Aorta (tissue), 5 donors: ENCODE measurements at regions not wholly inside any gene's neighbourhood (a gene's known extent, or its start where the extent isn't known, plus 50 kb on each side); places are given as distances from the start of the nearest gene placed in this dataset.

Experiments
- ATAC-seq: fragments of 200-7000 bp; cut with Tn5 transposase; one replicate; pipeline ENCODE4 v1.9.1; 2022; ENCODE audit warnings: moderate library complexity; ENCODE audit not compliant: low FRiP score
- DNase-seq, 2 donors: peaks; one replicate each; pipeline ENCODE4 v3.0.0-alpha.2; 2020
- H3K27ac ChIP-seq, 2 donors: one replicate each; pipeline ENCODE4 v1.5.1; 2013; ENCODE audit warnings: low read length in 2 of 2, mild to moderate bottlenecking in 2 of 2, moderate library complexity in 2 of 2, control low read depth in 1 of 2, inconsistent platforms in 1 of 2, low read depth in 1 of 2
- H3K27me3 ChIP-seq, 2 donors: one replicate each; pipeline ENCODE4 v1.6.1; 2013; ENCODE audit warnings: control low read depth in 1 of 2, low read length in 1 of 2, mild to moderate bottlenecking in 1 of 2, moderate library complexity in 1 of 2; ENCODE audit not compliant: insufficient read depth in 2 of 2, control insufficient read depth in 1 of 2
- H3K36me3 ChIP-seq, 2 donors: one replicate each; pipeline ENCODE4 v1.6.1; 2013; ENCODE audit warnings: control low read depth in 1 of 2, low read length in 1 of 2, mild to moderate bottlenecking in 1 of 2; ENCODE audit not compliant: insufficient read depth in 2 of 2, control insufficient read depth in 1 of 2
- H3K4me1 ChIP-seq, 2 donors: one replicate each; pipeline ENCODE4 v1.6.1; 2013; ENCODE audit warnings: low read length in 2 of 2, control low read depth in 1 of 2, mild to moderate bottlenecking in 1 of 2, moderate library complexity in 1 of 2; ENCODE audit not compliant: insufficient read depth in 2 of 2, control insufficient read depth in 1 of 2
- H3K4me3 ChIP-seq, 2 donors: one replicate each; pipeline ENCODE4 v1.5.1; 2013; ENCODE audit warnings: low read length in 2 of 2, control low read depth in 1 of 2, mild to moderate bottlenecking in 1 of 2
- H3K9me3 ChIP-seq: one replicate; pipeline ENCODE4 v1.6.1; 2013; ENCODE audit warnings: mild to moderate bottlenecking, low read length; ENCODE audit not compliant: control insufficient read depth
- WGBS, 2 donors: extraction: QIAGEN DNeasy Blood & Tissue Kit; methylation state at CpG; one replicate each; pipeline ENCODE4 v1.1.7; 2013; 5-methylcytosine and 5-hydroxymethylcytosine counted together
- intact Hi-C, 2 donors: fragments of 100-400 bp; cut with DNase I; formaldehyde crosslinking; loops; one replicate each; pipeline versions ENCODE4 v1.14.2 to v1.15.0; 2022
- donor health status: healthy with polysubstance abuse.
- donor health status: Bipolar disorder and iron deficiency.
- donor health status: DM: no; HTN: no; CAD: no.
- donor health status: DM: no; HTN: no; CAD: no.
- donor health status: DM: yes; HTN: yes; CAD: no.

DNA sequence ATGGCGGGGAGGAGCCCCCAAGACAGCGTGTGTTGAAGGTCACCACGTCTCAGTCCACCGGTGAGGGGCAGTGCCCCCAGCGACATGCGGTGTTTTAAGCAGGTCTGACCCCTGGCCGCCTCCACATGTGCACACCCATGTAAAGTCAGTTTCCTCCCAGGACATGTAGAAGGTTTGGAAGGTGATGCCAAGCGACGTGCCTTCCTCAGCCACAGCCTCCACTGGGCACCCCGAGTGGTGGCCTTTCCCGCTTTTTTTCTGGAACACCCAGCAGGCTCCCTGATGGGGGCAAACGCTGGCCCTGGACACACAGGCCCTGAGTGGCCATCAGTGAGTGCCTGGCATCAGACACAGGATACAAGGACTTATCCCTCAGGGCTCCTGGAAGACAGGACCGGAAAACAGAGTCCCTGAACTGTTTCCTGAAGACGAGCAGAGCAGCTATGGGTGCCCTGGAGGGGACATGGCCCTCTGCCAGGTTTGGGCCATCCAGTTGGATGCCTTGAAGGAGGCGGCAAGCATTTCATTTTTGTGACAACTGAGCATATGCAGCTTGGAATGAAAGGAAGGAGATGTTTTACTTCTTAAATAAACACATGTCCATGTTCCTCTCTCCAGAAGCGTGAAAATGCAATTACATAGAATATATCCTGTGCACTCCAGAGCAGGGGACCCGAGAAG, 275.8 kb upstream of the IRX2 start:
- intact Hi-C loops = no loop called here
- ATAC-seq = no peak
- DNase-seq = no peak
- H3K4me3 ChIP-seq = no peak overlapping the region
- no peaks in the 10 kb centered on the region for H3K4me1 ChIP-seq
- no peaks in the 10 kb centered on the region for H3K36me3 ChIP-seq
- 78 to 83% methylated on average over 17 of the region's 17 CpGs for WGBS, 2 donors
- no peaks in the 10 kb centered on the region for H3K9me3 ChIP-seq
- H3K27ac ChIP-seq = no peak overlapping the region
- no peaks in the 10 kb centered on the region for H3K27me3 ChIP-seq

DNA sequence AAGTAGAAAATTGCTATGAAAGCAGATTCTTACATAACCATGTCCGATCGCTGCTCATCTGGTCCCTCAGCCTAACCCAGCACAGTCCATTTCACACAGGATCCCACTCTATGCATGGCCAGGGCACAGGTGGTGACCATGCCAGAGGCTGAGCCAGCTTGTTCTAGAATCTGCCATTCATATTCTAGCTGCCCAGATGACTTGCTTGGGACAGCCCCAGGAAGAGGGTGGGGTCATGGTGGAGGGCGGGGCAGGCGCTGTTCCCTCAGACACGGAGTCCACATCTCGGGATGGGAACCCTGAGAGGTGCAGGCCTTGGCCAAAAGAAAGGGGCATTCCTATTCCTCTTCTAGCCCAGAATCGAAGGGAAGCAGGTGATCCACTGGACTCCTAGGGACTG, 275.2 kb upstream of the IRX2 start:
- no peak overlapping the region for H3K27ac ChIP-seq
- DNase-seq = no peak
- intact Hi-C loops = no loop called here
- no peak for ATAC-seq
- no peaks in the 10 kb centered on the region for H3K27me3 ChIP-seq
- H3K9me3 ChIP-seq = no peaks in the 10 kb centered on the region
- WGBS, 2 donors = 80 to 85% methylated on average over 7 of the region's 7 CpGs
- no peak overlapping the region for H3K4me3 ChIP-seq
- H3K4me1 ChIP-seq = no peaks in the 10 kb centered on the region
- no peaks in the 10 kb centered on the region for H3K36me3 ChIP-seq

DNA sequence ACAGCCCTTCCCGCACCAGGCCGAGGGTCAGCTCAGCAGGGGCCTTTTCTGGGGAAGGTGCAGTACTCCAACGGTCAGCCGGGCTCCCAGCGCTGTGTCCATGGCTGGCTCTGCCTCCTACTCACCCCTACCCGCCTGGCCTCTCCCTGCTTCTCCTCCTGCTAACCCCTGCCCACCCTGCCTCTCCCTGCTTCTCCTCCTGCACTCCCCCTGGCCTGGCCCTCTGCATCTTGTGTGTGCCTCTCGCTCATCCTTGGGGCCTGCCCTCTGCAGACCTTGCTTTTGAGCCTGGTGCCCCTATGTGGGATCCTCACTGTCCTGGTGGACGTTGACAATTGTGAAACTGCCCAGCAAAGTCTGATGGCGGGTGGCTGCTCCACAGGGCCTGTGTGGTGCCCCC, 274.6 kb upstream of the IRX2 start:
- 72 to 75% methylated on average over 9 of the region's 9 CpGs for WGBS, 2 donors
- ATAC-seq (no peak), DNase-seq (no peak)
- H3K27me3 ChIP-seq = no peaks in the 10 kb centered on the region
- no peaks in the 10 kb centered on the region for H3K36me3 ChIP-seq
- H3K9me3 ChIP-seq = no peaks in the 10 kb centered on the region
- intact Hi-C loops = no loop called here
- H3K27ac ChIP-seq = no peak overlapping the region
- H3K4me3 ChIP-seq = no peak overlapping the region
- H3K4me1 ChIP-seq = no peaks in the 10 kb centered on the region

DNA sequence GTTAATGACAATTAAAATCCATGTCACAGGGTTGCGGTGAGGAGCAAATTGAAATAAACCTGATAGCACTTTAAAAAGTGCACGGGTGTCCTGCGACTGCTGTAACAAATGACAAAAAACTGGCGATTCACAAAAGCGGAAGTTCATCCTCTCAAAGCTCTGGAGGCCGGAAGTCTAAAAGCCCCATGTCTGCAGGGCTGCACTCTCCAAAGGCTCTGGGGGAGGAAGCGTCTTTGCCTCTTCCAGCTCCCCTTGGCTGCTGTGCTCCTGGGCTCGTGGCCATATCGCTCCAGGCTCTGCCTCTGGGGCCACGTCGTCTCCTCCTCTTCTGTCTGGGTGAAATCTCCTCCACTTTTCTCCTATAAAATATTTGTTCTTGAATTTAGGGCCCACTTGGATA, 273.9 kb upstream of the IRX2 start:
- Histone ChIP-seq H3K27ac (no peak overlapping the region), H3K27me3 (no peaks in the 10 kb centered on the region), H3K4me3 (no peak overlapping the region), H3K36me3 (no peaks in the 10 kb centered on the region), H3K9me3 (no peaks in the 10 kb centered on the region), H3K4me1 (no peaks in the 10 kb centered on the region)
- WGBS, 2 donors = 83 to 87% methylated on average over 11 of the region's 11 CpGs
- DNase-seq (no peak), ATAC-seq (no peak)
- intact Hi-C loops = no loop called here

DNA sequence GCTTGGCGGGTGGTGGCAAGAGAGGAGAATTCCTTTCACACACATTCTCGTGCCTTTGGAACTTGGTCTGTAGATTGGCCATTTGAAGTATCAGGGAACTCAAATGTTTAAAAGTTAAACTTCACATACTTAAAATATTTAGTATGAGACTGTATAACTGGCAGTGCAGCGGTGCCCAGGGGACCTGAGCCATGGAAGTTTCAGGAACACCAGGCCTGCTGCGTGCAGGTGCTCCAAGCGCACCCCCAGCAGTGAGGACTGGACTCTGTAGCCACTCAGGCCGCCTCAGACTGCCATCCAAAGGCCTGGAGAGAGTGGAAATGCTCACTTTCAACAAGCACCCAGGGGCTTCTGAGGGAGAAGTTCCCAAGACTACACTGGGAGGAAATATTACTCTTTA, 273.5 kb upstream of the IRX2 start:
- Histone ChIP-seq H3K36me3 (no peaks in the 10 kb centered on the region), H3K27ac (no peak overlapping the region), H3K27me3 (no peaks in the 10 kb centered on the region), H3K4me3 (no peak overlapping the region), H3K4me1 (no peaks in the 10 kb centered on the region), H3K9me3 (no peaks in the 10 kb centered on the region)
- DNase-seq (no peak), ATAC-seq (no peak)
- 38 to 45% methylated on average over 6 of the region's 6 CpGs for WGBS, 2 donors
- intact Hi-C loops = no loop called here

DNA sequence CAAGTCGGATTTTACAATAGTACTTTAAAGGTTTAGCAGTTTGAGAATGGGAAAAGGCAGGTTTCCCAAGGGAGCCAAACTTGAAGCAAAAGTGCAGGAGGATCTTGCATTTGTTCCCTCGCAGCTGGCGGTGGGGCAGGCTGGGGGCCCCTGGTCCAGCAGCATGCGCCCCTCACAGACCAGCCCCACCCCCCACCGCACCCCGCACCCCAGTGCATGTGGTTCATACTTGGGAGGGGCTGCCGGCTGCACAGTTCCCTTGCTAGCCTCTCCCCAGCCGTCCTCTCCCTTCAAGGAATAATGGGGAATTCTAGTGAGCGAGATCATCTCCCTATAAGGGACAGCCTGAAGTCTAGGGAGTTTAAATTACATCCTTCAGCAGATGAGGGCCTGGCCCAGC, 273.1 kb upstream of the IRX2 start:
- no peak overlapping the region for H3K4me3 ChIP-seq
- ATAC-seq (no peak), DNase-seq (no peak)
- H3K27ac ChIP-seq = no peak overlapping the region
- H3K9me3 ChIP-seq = no peaks in the 10 kb centered on the region
- WGBS, 2 donors = 57 to 61% methylated on average over 8 to 9 of the region's 9 CpGs
- no peaks in the 10 kb centered on the region for H3K27me3 ChIP-seq
- no peaks in the 10 kb centered on the region for H3K36me3 ChIP-seq
- intact Hi-C loops = no loop called here
- no peaks in the 10 kb centered on the region for H3K4me1 ChIP-seq

DNA sequence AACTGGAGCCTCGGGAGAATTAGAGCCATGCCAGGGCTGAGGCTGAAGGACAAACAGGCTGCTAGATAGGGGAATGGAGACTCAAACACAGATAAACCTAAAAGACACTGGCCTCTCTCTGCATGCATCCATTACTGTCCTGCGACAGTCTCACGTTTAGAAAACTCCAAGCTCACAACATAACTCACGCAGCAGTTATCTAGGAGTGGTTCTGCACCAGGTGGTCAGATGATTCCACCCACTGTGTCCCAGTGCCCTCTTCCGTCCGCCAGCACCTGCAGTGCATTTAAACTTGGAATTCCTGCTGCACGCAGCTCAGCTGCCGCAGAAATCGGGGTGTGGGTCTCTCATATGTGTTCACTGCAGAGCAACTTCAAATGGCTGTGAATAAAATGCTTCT, 272.6 kb upstream of the IRX2 start:
- Histone ChIP-seq H3K4me1 (no peaks in the 10 kb centered on the region), H3K36me3 (no peaks in the 10 kb centered on the region), H3K27me3 (no peaks in the 10 kb centered on the region), H3K27ac (no peak overlapping the region), H3K4me3 (no peak overlapping the region), H3K9me3 (no peaks in the 10 kb centered on the region)
- ATAC-seq = no peak
- DNase-seq = no peak
- 75 to 79% methylated on average over 9 of the region's 9 CpGs for WGBS, 2 donors
- intact Hi-C loops = no loop called here

DNA sequence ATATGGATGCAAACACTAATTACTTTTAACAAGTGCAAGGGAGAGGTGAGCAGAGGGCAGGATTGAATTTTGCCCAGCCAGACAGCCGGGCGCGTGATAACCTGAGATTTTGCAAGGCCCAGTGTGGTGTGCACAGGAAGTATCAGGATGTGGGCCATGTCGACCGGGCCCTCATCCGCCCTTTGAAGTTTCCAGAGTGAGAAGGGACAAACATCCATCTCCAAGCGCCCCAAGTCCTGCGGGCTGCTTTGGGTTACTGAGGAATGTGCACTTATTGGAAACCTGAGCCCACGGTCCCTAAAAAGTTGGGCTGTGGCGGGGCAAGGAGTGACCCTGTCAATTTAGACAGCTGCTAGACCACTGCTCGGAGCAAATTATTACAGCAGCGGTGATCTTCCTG, 272.2 kb upstream of the IRX2 start:
- Histone ChIP-seq H3K27me3 (no peaks in the 10 kb centered on the region), H3K9me3 (no peaks in the 10 kb centered on the region), H3K36me3 (no peaks in the 10 kb centered on the region), H3K4me1 (no peaks in the 10 kb centered on the region), H3K27ac (no peak overlapping the region), H3K4me3 (no peak overlapping the region)
- no peak for DNase-seq
- intact Hi-C loops = no loop called here
- ATAC-seq = no peak
- whole genome bisulfite sequencing, 2 donors = 61 to 78% methylated on average over 12 of the region's 12 CpGs

DNA sequence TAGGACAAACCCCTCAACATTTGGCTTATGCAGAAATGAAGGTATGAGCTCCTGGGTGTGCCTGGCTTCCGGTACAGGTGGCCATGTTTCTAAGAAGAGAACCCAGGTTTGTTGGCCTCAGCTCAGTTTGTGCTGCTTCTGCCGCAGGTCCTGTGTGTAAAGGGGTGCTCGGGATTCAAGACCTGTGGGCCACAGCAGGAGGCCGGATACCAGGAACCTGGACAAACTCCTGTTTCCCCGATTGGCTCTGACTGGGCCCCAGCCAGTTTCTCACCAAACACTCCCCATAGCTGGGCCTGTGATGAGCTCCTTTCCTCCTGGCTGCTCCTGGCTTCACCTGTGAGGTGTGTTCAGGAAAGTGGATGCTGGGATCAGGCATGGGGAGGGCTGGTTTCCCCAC, 271.2 kb upstream of the IRX2 start:
- intact Hi-C loops = no loop called here
- WGBS, 2 donors = 88 to 91% methylated on average over 5 of the region's 5 CpGs
- H3K27ac ChIP-seq = no peak overlapping the region
- H3K36me3 ChIP-seq = no peaks in the 10 kb centered on the region
- H3K4me3 ChIP-seq = no peak overlapping the region
- DNase-seq (no peak), ATAC-seq (no peak)
- no peaks in the 10 kb centered on the region for H3K4me1 ChIP-seq
- H3K27me3 ChIP-seq = no peaks in the 10 kb centered on the region
- no peaks in the 10 kb centered on the region for H3K9me3 ChIP-seq
